ENCODE measurements at regions not wholly inside any gene's neighbourhood (a gene's known extent, or its start where the extent isn't known, plus 50 kb on each side); places are given as distances from the start of the nearest gene placed in this dataset.
A peak's percentile ranks its signal among the peaks of the same experiment; 100 is the strongest.

DNA sequence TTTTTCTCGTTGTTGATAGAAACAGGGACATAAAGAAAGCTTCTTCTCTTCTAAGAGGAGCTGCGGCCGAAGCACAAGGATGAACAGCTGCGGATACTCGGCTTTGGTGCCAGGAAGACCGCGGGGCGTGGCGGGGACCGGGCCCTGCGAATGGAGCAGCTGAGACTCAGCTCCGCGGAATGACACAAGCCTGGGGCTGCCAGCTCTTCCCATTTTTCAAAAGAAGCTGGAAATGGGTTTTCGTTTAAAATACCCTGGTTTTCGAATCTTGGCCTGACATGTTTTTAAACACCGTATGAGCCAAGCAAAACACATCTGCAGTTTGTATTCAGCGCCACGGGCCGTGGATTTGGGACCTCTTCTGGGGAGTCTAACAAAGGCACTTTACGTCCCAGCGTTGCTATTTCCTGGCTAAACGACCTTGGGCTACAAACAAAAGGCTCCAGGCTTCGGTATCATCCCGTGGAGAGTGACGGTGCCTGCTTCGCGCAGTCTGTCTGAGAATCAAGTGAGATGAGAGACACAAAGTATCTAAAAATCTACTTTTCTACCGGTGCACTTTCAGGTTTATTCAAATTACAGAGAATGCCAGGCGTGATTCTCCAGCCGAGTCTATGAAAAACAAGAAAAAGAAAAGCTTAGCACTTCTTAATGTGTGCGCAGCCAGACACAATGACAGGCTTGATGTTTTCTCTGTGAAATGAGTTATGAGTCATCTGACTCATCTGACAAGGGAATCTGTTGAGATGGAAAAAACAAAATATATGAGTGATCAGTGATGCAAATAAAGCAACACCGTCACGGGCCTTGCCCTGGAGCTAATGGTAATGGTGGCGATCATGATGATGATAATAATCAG, 114.0 kb upstream of the TMEM132D start:
- DNase-seq = peak; percentile 36

DNA sequence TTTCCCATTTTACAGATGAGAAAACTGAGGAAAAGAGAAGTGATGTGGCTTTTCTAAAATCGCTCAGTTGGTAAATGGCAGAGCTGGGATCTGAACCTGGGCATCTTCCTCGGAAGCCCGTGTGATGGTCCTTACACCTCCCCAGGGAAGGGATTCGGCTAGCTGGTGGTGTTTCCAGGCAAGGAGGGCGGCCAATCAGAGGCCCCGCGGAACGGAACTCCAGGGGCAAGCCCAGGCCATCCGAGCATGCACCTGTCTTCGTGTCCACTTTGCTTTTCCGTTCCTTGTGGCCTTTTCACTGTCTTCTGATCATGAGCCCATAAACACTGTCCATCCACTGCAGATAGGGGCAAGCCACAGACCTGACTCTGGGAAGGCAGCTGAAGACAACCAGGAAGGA, 114.8 kb upstream of the TMEM132D start:
- DNase-seq = no peak

DNA sequence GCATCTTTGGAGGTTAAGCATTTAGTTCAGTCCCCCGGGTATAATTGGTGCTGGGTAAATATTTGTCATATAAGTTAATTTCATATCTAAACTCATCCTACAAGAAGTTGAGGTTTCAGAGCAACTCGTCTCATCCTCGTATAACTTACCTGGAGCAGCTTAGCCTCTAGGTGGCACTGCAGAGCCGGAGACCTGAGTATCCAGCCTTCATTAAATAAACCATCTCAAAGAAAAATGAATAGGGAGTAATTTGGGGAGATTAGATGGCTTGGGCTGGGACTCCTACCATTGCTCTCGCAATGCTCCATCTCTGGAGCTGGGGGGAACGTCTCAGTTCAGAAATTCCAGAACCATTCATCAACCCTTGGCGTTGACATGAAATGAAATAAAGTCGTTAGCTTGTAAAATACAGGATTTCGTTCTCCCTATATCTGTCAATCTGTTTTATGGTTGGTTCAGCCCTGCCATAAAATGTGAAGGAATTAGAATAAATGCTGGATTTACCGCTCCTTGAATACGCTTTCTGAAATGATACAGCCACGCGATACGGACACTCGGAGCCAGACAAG, 122.9 kb upstream of the TMEM132D start:
- peak; percentile 61 for DNase-seq

DNA sequence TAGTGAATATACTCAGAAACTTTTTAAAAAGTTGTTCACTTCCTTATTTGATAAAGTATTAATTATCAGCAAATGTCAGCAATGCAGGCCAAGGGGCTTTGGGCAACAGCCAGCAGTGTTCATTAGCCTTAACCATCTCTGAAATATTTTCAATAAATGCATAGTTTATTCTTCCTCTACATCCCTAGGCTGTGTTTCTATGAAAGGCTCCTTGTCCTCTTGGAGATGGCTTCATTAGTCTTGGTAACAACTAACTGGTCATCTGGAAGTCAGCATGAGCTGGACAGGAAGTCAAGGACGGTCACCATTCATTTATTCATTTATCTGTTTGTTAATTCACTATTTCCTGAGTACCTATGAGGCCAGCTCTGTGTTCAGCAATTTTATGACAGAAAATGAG, 124.0 kb upstream of the TMEM132D start:
- DNase-seq = no peak

DNA sequence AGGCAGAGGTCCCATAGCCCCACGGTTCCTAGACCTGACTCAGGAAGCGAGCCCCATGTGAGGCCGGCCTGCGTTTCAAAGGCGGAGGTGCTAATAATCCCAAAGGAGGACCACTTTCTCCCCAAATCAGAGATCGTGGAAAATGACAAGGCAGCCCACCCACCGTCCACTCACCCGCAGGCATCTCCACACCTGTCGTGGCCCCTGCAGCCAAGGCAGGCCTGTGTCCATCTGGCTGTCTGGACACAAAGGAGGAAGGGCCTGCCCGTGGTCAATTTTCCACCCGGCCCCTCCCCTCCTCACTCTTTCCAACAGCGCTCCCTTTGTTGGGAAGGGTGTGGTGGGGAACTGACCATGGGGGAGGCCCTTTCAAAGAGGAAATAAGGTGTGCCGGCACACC, 125.3 kb upstream of the TMEM132D start:
- DNase-seq = no peak

DNA sequence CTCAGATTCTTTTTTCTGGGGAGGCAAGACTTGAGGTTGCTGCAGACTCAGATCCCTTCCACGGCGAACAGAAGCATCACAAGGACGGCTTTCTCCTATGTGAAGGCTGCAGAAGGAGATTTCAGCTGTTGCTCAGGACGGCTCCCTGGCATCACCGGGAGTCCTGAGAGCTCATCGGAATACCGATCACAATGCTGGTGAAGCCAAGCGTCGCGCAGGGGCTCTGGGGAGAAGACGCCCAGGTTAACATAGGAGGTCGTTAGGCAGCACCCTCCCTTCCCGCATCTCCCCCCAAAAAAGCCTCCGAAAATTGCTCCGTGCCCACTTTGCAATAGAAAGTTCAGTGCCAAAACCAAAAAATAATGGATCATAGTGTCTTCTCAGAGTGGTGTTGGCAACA, 127.2 kb upstream of the TMEM132D start:
- DNase-seq = no peak

DNA sequence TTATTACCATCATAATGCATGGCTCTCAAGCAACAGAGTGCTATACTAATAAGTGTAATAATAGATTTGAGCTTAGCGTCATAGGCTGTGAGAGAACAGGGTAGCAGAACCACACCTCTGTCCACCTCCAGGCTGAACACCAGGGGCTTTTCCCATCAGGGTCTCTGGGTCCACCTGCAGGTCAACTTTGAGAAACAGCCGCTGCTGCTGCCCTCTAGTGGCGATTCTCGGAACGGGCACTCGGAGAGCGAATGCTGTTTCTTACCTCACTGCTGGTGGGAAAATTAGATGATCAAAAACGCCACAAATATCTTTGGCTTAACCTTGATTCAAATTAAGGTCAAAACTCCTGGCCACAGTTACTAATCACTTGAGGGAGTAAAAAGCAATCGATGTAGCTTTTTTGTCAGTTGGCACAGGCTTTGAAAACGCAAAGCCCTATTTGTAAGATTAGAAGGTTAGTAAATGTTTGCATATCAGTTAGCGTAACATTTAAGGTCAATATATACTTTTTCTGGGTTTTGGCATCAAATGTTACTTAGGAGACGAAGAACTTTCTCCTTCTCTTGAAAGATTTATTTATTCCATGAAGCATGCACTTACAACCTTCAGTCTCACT, 127.9 kb upstream of the TMEM132D start:
- peak; percentile 71 for DNase-seq

DNA sequence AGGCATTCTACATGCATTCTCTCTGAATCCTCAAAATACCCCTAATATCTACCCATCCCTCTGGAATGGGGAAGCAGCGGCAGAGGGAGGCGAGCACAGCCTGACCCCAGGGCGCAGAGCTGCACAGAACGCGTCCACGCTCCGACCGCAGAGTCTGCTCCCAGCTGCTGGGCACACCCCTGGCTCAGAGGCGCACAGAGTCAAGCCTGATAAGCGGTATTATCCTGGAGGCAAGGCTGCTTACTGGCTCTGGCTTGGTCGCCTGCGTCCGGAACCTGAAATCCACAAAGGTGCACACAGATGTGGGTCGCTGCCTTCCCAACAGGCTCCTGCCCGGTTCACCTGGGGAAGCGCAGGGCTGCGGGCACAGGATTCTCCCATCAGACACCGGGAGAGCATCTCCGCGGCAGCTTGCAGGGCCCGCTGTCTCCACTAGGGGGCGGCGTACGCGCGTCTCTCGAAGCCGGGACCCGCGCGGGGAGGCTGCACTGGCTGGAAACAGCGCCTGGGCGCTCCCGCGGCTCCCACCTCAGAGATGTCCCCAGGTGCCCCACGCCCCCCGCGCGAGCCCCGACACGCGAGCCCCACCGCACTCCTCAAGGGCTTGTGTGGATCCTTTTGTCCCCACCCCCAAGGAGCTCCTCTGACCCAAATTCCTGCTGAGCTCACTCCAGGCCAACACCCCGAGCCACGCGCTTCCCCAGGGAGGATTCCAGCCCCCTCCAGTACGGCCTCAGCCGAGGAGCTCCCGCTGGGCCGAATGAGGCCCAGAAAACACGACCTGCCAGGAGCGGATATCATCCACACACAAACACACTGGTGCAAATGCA, 120.1 kb upstream of the FZD10 start:
- DNase-seq = peak; percentile 49

DNA sequence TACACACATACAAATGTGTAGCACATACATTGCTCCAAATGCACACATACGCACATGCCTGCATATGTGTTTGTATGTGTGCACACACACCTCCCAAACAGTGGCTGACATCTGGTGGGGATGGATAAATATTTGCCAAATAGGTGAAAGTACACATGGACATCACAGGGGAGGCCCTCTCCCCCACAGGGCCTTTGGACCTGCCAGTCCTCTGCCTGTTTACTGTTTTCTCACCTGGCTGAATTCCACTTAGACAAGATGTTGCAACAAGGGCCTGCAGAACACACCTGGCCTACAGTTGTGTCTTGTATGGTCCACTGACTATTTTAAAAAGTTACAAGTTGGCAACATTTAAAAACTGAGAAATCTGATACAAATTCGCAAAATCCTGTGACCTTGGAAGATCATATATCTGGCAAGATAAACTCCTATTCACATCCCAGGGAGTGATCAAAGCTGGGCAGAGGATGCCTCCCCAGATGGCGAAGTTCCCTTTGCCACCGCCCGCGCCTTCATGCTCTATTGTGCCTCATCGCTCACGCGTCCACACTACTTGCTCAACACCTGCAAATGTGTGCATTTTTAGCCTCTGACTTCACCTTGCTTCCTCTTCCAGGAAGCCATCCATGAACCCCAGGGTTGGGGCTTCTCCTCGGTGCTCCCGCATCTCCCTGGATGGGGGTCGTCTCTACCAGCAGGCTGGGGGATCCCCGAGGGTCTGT, 118.4 kb upstream of the FZD10 start:
- no peak for DNase-seq

DNA sequence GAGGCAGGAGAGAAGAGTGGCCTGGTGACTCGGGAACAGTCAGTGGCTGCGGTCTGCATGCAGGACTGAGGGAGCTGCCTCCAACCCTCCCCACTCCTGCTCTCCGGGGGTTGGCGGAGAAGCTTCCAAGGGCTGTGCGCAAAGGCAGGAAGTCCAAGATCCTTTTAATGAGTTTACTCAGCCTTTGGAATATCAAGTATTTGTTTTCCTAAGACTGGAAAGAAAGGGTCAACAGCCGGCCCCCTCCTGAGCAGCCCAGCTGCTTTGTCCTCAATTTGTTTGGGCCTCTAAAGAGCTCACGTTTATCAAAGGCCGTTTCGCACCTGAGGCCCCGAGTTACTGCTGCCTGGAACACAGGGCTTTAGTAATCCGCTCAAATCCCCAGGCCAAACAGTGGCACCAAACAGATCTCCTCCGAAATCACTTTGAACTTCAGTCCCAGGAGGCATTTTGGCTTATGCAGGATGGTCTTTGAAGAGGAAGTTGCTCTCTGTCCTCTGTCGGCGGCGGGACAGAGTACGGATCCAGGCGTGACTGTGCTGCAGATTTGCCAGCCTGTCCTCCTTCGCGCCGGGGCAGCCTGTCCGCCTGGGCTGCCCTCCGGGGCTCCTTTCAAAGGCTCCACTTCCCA, 117.2 kb upstream of the FZD10 start:
- peak; percentile 33 for DNase-seq

DNA sequence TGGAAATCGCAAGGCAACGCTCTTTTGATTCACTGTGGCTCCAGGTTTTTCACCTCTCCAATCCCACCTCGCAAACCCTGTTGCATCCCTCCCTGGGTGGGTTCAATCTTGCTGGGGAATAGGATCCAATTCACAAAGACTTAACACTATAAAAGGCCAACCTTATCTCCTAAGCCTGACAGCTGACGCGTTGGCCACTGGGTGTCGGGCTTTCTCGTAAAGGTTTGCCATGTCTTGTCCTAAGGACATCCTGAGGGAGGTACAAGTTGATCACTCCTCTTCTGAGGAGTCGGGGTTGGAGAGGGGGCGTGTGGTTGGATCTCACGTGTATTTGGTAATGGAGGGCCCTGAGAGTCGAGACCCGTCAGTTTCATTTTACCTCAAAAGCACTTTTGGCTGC, 112.6 kb upstream of the FZD10 start:
- peak; percentile 50 for DNase-seq

DNA sequence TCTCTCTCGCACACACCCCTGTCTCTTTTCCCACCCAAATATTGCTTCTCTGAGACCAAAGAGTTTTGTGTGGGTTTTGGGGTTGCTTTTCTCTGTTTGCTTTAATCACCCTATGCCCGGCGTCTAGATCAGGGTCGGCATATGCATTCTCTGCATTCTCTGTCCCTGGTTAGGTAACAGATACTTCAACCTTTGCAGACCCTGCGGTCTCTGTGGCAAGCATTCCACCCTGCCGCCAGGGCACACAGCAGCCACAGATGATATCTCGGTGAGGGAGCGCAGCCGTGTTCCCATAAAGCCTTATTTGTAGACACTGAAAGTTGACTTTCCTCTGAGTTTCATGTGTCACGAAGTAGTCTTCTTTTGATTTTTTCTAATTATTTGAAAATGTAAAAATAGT, 110.4 kb upstream of the FZD10 start:
- no peak for DNase-seq

DNA sequence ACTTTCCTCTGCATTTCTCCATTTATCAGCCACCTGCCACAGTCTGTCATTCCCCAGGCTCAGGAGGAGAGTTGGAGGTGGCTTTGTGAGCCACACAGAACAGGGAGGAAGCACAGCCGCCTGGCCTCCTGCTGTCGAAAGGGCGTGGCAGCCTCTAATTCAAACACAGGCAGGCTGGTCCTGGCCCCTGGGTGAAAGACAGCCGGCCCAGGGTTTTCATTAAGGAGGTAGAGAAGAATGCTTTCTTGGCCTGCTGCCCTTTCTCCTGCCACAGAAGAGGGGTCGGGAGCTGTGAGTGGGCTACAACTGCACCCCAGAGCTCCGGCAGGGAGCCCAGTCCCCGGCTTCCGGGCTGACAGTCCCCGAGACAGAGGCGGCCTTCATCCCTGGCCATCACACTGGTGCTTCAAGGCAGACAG, 108.6 kb upstream of the FZD10 start:
- DNase-seq = no peak

DNA sequence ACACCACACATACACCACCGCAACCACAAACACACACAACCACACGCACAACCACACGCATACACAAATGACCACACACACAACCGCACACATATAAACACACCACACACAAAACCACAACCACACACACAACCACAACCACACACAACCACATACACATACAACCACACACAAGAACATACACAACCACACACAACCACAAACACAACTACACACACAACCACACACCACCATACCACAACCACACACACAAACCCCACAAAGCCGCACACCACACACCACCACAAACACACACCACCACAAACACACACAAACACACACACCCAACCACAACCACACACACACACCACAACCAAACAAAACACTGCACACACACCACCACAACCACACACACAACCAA, 107.5 kb upstream of the FZD10 start:
- DNase-seq = no peak

DNA sequence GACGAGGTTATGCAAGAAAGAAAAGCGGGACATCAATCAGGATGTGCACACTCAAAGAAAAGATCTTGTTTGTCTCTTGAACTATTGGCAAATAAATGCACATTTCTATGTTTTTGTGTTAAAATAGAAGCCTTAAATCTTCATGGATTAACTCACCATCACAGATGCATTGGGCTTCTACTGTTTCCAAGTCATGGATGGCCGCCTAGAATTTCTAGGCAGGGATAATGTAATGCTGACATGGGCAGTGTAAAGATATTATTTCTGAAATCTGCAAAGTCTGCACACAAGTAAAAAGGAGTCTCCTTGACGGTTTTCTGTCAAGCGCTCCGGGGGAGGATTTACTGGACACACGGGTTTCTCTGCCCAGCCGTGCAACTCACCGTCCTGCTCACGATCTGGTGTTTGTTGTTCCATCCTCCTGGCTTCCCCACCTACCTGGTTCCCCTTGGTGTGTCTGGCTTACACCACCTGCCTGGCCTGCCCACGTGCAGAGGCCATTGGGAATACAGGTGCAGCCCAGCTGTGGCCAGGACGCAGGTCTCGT, 103.3 kb upstream of the FZD10 start:
- DNase-seq = no peak

DNA sequence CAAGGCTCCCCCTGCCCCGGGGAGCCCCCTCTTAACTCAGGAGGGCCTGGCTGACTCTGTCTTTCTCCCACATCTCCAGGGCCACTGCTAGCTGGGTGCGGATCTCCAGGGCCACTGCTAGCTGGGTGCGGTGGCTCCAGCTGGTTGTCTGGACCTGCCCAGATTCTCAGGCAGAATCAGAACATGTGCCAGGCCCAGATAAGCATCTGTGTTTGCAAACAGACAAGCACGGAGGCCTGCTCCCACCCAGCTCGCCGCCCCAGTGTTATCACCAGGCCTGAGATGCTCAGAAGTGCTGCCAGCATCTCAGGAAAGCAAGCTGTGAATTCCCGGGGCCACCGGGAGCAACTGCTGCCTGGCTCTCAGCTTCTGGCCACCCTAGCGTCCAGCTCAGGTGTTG, 98.4 kb upstream of the FZD10 start:
- no peak for DNase-seq

DNA sequence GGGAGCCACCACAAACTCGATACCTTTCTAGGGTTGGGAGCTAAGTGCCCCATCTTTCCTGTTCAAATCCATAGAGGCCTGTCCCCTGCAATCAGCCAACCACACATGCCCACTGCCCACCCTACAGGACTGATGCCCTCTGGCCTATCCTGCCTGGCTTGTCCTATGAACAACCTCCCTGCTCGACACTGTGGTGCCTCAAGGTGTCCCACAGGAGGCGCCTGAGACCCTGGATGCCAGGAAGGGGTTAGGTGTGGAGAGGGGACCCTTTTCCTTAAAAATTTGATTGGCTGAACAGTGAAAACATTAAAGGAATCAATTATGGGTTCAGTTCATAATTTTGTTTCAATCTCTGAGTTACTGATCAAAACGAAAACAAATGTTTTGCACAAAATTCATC, 97.3 kb upstream of the FZD10 start:
- DNase-seq = no peak

DNA sequence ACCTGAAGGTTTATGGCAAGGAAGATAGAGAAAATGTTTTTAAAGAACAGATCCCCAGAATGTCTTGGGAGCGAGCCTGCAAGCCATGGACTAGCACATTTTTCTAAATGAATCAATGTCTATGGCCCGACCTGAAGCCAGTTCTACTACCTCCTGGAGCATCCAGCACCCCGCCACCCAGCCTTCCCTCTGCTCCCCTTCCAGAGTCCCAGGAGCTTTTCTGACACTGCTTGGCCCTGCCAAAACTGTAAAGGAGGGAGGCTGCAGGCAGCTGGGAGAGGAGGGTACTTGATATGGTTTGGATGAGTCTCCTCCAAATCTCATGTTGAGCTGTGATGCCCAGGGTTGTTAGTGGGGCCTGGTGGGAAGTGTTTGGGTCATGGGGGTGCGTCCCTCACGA, 95.5 kb upstream of the FZD10 start:
- DNase-seq = no peak

DNA sequence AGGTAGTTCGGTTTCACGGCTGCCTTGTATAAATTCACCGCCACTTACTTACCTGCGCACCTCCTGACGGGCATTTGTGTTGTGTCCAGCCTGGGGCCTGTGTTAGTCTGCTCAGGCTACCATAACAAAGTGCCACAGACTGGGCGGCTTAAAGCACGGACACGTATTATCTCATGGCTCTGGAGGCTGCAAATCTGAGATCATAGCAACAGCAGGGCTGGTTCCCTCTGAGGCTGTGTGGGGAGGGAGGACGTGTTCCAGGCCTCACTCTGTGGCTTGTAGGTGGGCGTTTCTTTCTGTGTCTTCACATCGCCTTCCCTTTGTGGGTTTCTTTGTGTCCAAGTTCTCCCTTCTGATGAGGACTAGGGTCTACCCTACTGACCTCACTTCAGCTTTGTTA, 93.5 kb upstream of the FZD10 start:
- DNase-seq = no peak

DNA sequence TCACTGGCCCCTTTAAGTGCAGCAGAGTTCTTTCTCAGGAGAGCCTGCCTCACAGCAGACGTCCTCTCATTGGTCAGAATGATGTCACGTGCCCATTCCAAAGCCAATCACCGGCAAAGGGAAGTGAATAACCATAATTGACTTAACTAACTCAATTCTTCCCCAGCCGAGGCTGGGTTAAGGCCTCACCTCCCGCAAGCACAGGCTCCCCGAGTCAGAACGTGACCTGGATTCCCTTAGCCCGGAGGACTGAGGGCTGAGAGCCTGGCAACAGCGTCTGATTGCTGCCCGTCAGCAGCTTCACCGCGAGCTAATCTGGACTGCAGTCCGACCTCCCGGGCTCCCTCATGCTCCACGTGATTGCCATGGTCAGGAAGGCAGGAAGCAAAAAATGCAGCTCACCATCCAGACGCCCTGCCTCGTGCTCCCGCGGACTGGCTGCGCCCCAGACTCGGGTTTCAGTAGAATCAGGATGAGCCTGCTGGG, 92.1 kb upstream of the FZD10 start:
- DNase-seq = peak; percentile 9

DNA sequence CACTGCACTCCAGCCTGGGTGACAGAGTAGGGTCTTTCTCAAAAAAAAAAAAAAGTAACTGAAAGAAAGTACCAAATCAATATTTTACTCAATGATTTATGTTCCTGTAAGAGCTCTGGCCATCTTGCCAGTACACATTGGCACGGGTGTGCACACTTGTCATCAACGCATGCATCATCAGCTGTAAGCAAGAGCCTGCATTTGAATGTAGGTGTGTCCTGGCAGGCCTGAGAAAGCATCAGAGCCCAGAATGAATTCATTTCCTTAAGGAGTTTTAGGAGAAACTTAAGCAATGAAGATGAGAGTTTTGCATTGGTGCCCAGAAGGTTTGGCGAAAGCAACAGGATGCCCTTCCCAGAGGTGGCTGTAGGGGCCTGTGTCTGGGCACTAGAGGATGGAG, 88.5 kb upstream of the FZD10 start:
- DNase-seq = no peak

Data from NCI-H82 (cell line).